Neural crest cell (in vitro differentiated cells): ENCODE measurements at regions not wholly inside any gene's neighbourhood (a gene's known extent, or its start where the extent isn't known, plus 50 kb on each side); places are given as distances from the start of the nearest gene placed in this dataset.

Experiments used
- DNase-seq: peaks from one replicate; pipeline ENCODE4 v3.0.0; 2021; ENCODE audit warnings: low read depth, mixed read lengths, low spot score
- H3K27ac Mint-ChIP-seq: one replicate; pipeline ENCODE4 v1.8.0; 2021; ENCODE audit warnings: mild to moderate bottlenecking, mixed read lengths; ENCODE audit not compliant: unreplicated experiment
- H3K27me3 Mint-ChIP-seq: 2 replicates; pipeline ENCODE4 v1.8.0; 2021; ENCODE audit warnings: low read depth, mild to moderate bottlenecking, mixed read lengths
- H3K36me3 Mint-ChIP-seq: 2 replicates; pipeline ENCODE4 v1.8.0; 2021; ENCODE audit warnings: low read depth, mild to moderate bottlenecking, mixed read lengths
- H3K4me1 Mint-ChIP-seq: 2 replicates; pipeline ENCODE4 v1.8.0; 2021; ENCODE audit warnings: mixed read lengths
- H3K4me3 Mint-ChIP-seq: one replicate; pipeline ENCODE4 v1.8.0; 2021; ENCODE audit warnings: mild to moderate bottlenecking, mixed read lengths
- H3K9me3 Mint-ChIP-seq: 2 replicates; pipeline ENCODE4 v1.8.0; 2021; ENCODE audit warnings: mixed read lengths
- CTCF ChIP-seq: fragments of 200-600 bp; sonication (generic); conservative IDR thresholded peaks from 2 replicates; pipeline ENCODE4 v1.5.0; 2021; ENCODE audit warnings: antibody characterized with exemption, mild to moderate bottlenecking

GRCh38 chr14:38959021-38959420 is 144.0 kb downstream of the SEC23A start:
- H3K27ac Mint-ChIP-seq = no peak overlapping the region
- no peaks in the 10 kb centered on the region for H3K4me1 Mint-ChIP-seq
- DNase-seq = no peak
- no peak overlapping the region for H3K4me3 Mint-ChIP-seq
- no peak for TF ChIP-seq CTCF
- no peaks in the 10 kb centered on the region for H3K36me3 Mint-ChIP-seq
- H3K9me3 Mint-ChIP-seq = no peaks in the 10 kb centered on the region
- no peaks in the 10 kb centered on the region for H3K27me3 Mint-ChIP-seq

- no peaks in the 10 kb centered on the region for H3K4me1 Mint-ChIP-seq
- DNase-seq = no peak
- H3K36me3 Mint-ChIP-seq = no peaks in the 10 kb centered on the region
- H3K9me3 Mint-ChIP-seq = no peaks in the 10 kb centered on the region
- H3K27ac Mint-ChIP-seq = no peak overlapping the region
- no peak for TF ChIP-seq CTCF
- H3K27me3 Mint-ChIP-seq = no peaks in the 10 kb centered on the region
- H3K4me3 Mint-ChIP-seq = no peak overlapping the region
Observed at GRCh38 chr14:38958589-38958988, 144.4 kb downstream of the SEC23A start.

GRCh38 chr14:38951451-38951850 is 151.6 kb downstream of the SEC23A start:
- no peak for TF ChIP-seq CTCF

GRCh38 chr14:38950676-38951075 is 152.4 kb downstream of the SEC23A start:
- Mint-ChIP-seq H3K4me1 (no peaks in the 10 kb centered on the region), H3K9me3 (peaks cover 2% of the 10 kb centered on the region), H3K36me3 (no peaks in the 10 kb centered on the region), H3K27me3 (no peaks in the 10 kb centered on the region), H3K27ac (no peak overlapping the region), H3K4me3 (no peak overlapping the region)
- no peak for DNase-seq
- no peak for TF ChIP-seq CTCF

More at GRCh38 chr14:38951451-38951850, 151.6 kb downstream of the SEC23A start:
- no peaks in the 10 kb centered on the region for H3K36me3 Mint-ChIP-seq
- no peak overlapping the region for H3K4me3 Mint-ChIP-seq
- no peaks in the 10 kb centered on the region for H3K4me1 Mint-ChIP-seq
- no peak overlapping the region for H3K27ac Mint-ChIP-seq
- no peaks in the 10 kb centered on the region for H3K27me3 Mint-ChIP-seq
- H3K9me3 Mint-ChIP-seq = peaks cover 2% of the 10 kb centered on the region
- DNase-seq = no peak

- TF ChIP-seq CTCF = no peak
- no peak for DNase-seq
- Mint-ChIP-seq H3K27me3 (no peaks in the 10 kb centered on the region), H3K9me3 (peaks cover 2% of the 10 kb centered on the region), H3K4me1 (no peaks in the 10 kb centered on the region), H3K4me3 (no peak overlapping the region), H3K36me3 (no peaks in the 10 kb centered on the region), H3K27ac (no peak overlapping the region)
Observed at GRCh38 chr14:38948576-38948975, 154.5 kb downstream of the SEC23A start.

GRCh38 chr14:38948171-38948570 is 154.9 kb downstream of the SEC23A start:
- no peak for DNase-seq
- H3K27me3 Mint-ChIP-seq = no peaks in the 10 kb centered on the region
- no peak for TF ChIP-seq CTCF
- H3K4me3 Mint-ChIP-seq = no peak overlapping the region
- H3K9me3 Mint-ChIP-seq = peaks cover 2% of the 10 kb centered on the region
- no peak overlapping the region for H3K27ac Mint-ChIP-seq
- H3K36me3 Mint-ChIP-seq = no peaks in the 10 kb centered on the region
- H3K4me1 Mint-ChIP-seq = no peaks in the 10 kb centered on the region
